ENCODE measurements at regions not wholly inside any gene's neighbourhood (a gene's known extent, or its start where the extent isn't known, plus 50 kb on each side); places are given as distances from the start of the nearest gene placed in this dataset.

DNA sequence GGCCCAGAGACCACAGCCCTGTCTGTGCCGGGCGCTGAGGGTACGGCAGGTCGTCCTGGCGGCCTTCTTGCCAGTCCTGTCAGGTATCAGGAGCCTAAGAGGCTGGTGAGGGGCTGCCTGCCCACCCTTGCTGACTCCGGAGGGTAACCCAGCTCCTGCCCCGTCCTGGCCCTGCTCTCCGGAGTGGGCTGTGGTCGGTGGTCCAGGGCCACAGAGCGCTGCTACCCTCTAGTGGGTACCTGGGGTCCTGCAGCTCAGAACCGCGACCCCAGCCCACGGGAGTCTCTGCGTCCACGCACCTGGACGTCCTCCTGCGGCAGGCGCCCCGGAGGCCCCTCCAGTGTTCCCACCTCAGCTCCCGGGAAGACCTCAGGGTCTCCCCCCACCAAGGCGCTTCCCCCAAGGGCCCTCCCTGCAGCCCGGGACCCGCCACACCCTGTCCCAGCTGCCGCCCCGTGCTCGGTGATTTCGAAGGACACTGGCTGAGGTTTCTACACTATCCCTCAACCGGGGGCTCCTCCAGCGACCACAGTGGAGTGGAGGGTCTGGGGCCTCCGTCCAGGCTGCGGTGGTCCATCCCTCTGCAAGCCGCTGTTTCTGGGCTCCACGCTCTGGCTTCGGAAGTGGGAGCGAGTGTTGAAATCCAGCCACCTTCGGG lies 75.9 kb upstream of the FBRSL1 start:
- no peak for TF ChIP-seq POLR2A (IDR thresholded peaks at IDR 0.05)
- TF ChIP-seq, protein P1, sequence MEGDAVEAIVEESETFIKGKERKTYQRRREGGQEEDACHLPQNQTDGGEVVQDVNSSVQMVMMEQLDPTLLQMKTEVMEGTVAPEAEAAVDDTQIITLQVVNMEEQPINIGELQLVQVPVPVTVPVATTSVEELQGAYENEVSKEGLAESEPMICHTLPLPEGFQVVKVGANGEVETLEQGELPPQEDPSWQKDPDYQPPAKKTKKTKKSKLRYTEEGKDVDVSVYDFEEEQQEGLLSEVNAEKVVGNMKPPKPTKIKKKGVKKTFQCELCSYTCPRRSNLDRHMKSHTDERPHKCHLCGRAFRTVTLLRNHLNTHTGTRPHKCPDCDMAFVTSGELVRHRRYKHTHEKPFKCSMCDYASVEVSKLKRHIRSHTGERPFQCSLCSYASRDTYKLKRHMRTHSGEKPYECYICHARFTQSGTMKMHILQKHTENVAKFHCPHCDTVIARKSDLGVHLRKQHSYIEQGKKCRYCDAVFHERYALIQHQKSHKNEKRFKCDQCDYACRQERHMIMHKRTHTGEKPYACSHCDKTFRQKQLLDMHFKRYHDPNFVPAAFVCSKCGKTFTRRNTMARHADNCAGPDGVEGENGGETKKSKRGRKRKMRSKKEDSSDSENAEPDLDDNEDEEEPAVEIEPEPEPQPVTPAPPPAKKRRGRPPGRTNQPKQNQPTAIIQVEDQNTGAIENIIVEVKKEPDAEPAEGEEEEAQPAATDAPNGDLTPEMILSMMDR (IDR thresholded peaks at IDR 0.05) = peak in 1 of 4 experiments; percentile 31

All from uterus (tissue), 2 donors.